ENCODE measurements at regions not wholly inside any gene's neighbourhood (a gene's known extent, or its start where the extent isn't known, plus 50 kb on each side); places are given as distances from the start of the nearest gene placed in this dataset.

- no peak for TF ChIP-seq ZBTB11 (CRISPR knock-in tag; IDR thresholded peaks at IDR 0.05)
- no peak for TF ChIP-seq JUN (IDR thresholded peaks at IDR 0.05; ENCODE audit: borderline replicate concordance, low read depth, low read length)
- TF ChIP-seq JUN (CRISPR knock-in tag; IDR thresholded peaks at IDR 0.05; ENCODE audit: borderline replicate concordance), result no peak
- TF ChIP-seq KAT7 (CRISPR knock-in tag; IDR thresholded peaks at IDR 0.05; ENCODE audit: borderline replicate concordance), result no peak
These were observed 885.0 kb downstream of the SLC4A3 start (continued) for GRCh38 chr2:220512419-220512818.

- BruUV-seq (replicated peaks), result no TSS peak
- H4K20me1 ChIP-seq (replicated peaks; ENCODE audit: control insufficient read depth, insufficient read depth, low read length), result no peaks in the 10 kb centered on the region
- no peak overlapping the region for H3K9ac ChIP-seq (ENCODE audit: insufficient read depth in 1 of 2, low read depth in 2 of 2, low read length in 2 of 2)
- no peak overlapping the region for H3K4me2 ChIP-seq (ENCODE audit: insufficient read depth, low read length)
- 18% methylated on average over 1 of the region's 2 CpGs for WGBS (ENCODE audit: insufficient coverage, low coverage, missing lambda C conversion rate)
- POLR2A ChIA-PET, result interaction anchor here (0.6 kb wide), 1 partner anchor 443 kb away, joined by 3 read pairs; no protein-coding TSS in a partner anchor
- ATAC-seq (no peak), FAIRE-seq (no peak), DNase-seq (ENCODE audit: extremely low read depth in 1 of 4, low spot score in 3 of 4) (no peak)
- CTCF ChIA-PET (ENCODE audit: low intra/inter-chr PET ratio), result no interaction called here
- H3K79me2 ChIP-seq (ENCODE audit: control insufficient read depth, insufficient read depth, low read length), result no peaks in the 10 kb centered on the region
- intact Hi-C loops (cut with micrococcal nuclease) (no loop called here), in situ Hi-C loops (cut with MboI) (no loop called here)
- no peaks in the 10 kb centered on the region for H3K36me3 ChIP-seq (ENCODE audit: control insufficient read depth, insufficient read depth, low read length)
- H3K4me1 ChIP-seq (replicated peaks in 1 of 2; ENCODE audit: control insufficient read depth in 2 of 2, insufficient read depth in 2 of 2, low read length in 2 of 2), result no peaks in the 10 kb centered on the region
- H3K27ac ChIP-seq (ENCODE audit: extremely low read depth, low read depth, low read length), result no peak overlapping the region
- no peaks in the 10 kb centered on the region for H3K9me1 ChIP-seq (ENCODE audit: control insufficient read depth, insufficient read depth, low read length)
- H3K9me3 ChIP-seq (replicated peaks; ENCODE audit: control insufficient read depth, insufficient read depth, low read depth, low read length), result no peaks in the 10 kb centered on the region
- H2AFZ ChIP-seq (ENCODE audit: low read depth, low read length), result no peak overlapping the region
- H3K4me3 ChIP-seq, result no peak overlapping the region
- H3K27me3 ChIP-seq (ENCODE audit: control insufficient read depth in 2 of 2, insufficient read depth in 2 of 2, low read length in 2 of 2), result no peaks in the 10 kb centered on the region
- TF ChIP-seq, protein P1, sequence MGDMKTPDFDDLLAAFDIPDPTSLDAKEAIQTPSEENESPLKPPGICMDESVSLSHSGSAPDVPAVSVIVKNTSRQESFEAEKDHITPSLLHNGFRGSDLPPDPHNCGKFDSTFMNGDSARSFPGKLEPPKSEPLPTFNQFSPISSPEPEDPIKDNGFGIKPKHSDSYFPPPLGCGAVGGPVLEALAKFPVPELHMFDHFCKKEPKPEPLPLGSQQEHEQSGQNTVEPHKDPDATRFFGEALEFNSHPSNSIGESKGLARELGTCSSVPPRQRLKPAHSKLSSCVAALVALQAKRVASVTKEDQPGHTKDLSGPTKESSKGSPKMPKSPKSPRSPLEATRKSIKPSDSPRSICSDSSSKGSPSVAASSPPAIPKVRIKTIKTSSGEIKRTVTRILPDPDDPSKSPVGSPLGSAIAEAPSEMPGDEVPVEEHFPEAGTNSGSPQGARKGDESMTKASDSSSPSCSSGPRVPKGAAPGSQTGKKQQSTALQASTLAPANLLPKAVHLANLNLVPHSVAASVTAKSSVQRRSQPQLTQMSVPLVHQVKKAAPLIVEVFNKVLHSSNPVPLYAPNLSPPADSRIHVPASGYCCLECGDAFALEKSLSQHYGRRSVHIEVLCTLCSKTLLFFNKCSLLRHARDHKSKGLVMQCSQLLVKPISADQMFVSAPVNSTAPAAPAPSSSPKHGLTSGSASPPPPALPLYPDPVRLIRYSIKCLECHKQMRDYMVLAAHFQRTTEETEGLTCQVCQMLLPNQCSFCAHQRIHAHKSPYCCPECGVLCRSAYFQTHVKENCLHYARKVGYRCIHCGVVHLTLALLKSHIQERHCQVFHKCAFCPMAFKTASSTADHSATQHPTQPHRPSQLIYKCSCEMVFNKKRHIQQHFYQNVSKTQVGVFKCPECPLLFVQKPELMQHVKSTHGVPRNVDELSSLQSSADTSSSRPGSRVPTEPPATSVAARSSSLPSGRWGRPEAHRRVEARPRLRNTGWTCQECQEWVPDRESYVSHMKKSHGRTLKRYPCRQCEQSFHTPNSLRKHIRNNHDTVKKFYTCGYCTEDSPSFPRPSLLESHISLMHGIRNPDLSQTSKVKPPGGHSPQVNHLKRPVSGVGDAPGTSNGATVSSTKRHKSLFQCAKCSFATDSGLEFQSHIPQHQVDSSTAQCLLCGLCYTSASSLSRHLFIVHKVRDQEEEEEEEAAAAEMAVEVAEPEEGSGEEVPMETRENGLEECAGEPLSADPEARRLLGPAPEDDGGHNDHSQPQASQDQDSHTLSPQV (IDR thresholded peaks at IDR 0.05), result no peak
- TF ChIP-seq, protein P2, sequence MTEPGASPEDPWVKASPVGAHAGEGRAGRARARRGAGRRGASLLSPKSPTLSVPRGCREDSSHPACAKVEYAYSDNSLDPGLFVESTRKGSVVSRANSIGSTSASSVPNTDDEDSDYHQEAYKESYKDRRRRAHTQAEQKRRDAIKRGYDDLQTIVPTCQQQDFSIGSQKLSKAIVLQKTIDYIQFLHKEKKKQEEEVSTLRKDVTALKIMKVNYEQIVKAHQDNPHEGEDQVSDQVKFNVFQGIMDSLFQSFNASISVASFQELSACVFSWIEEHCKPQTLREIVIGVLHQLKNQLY (CRISPR knock-in tag; conservative IDR thresholded peaks at IDR 0.05), result no peak
- no peak for TF ChIP-seq RBBP5 (IDR thresholded peaks at IDR 0.05; ENCODE audit: borderline replicate concordance, insufficient read depth, low read length, poor library complexity, severe bottlenecking)
- no peak for TF ChIP-seq BDP1 (IDR thresholded peaks at IDR 0.05; ENCODE audit: insufficient read depth, insufficient read length)
- TF ChIP-seq ZNF408 (CRISPR knock-in tag; IDR thresholded peaks at IDR 0.05; ENCODE audit: low read depth), result no peak
These were observed 886.3 kb downstream of the SLC4A3 start for GRCh38 chr2:220513573-220514288.

All from K562 (cell line).